NCI-H446 (cell line): ENCODE measurements at regions not wholly inside any gene's neighbourhood (a gene's known extent, or its start where the extent isn't known, plus 50 kb on each side); places are given as distances from the start of the nearest gene placed in this dataset.
"Not testable (repeated sequence)": the region's sequence is repeated elsewhere in the genome, so short reads cannot be mapped to it uniquely, and the experiment has no call there.

Experiments
- DNase-seq, 2 experiments: peaks; one replicate each; lab custom pipeline; 2025; lab: John Stamatoyannopoulos, UW

DNA sequence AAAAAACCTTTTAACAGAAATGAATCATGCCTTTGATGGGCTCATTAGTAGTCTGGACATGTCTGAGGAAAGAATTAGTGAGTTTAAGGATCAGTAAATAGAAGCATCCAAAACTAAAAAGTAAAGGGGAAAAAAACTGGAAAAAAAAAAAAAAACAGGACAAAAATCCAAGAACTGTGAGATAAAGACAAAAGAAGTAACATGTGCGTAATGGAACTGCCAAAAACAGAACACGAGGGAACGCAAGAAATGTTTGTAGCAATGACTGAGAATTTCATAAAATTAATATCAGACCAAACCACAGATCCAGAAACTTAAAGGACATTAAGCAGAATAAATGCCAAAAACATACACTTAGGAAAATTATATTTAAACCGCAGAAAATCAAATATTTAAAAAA lies 77.4 kb downstream of the MS4A13 start:
- DNase-seq = no peak

DNA sequence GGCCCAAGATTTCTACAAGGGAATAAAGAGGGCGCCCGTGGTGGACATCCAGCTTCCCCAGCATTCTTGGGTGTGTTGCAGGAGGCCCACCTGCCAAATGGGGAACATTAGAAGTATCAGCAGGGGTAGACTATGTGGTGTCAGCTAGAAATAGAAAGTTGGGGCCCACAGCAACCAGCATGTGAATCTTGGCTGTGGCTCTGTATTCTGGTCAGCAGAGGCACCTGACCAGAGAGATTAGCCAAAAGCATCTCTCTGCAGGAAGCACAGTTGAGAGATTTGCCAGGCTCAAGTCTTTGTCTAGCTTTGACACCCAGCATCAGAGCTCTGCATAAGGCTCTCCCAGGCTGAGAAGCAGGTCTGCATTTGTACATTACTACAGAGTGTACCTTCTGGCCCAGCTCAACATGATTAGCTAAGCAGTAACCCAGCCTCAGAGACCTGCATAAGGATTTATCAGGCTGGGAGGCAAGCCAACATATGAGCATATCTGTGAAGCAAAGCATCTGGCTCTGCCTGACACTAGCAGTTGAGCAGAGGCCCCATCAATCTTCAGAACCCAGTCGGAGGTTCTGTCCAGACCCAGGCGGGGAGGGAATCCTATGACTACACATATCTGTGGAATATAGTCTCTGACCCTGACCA lies 79.9 kb downstream of the MS4A13 start:
- no peak for DNase-seq

- DNase-seq = no peak
Observed at GRCh38 chr11:60607483-60607882, 91.9 kb upstream of the MS4A8 start.

DNA sequence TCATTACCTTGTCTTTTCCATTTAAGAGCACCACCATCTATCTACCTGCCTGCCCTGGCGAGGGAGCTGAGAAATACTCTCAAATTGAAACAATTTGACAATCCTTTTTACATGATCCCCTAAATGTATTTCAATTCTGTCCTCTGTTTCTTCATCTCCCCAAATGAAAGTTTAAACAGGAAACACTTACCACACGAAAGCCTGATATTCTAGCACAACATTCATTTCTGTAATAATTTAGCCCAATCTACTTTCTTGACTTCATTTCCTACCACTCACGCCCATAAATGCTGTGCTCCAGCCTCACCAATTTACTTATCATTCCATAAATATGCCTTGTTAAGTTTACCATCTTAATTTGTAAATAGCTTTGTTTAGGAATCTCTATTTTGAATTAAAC lies 89.8 kb upstream of the MS4A8 start:
- DNase-seq = no peak

- DNase-seq = no peak
Observed at GRCh38 chr11:60610702-60611101, 88.7 kb upstream of the MS4A8 start.

- DNase-seq = no peak
Observed at GRCh38 chr11:60615497-60615896, 83.9 kb upstream of the MS4A8 start.

GRCh38 chr11:60621940-60622339 lies 77.5 kb upstream of the MS4A8 start:
- DNase-seq = not testable (repeated sequence)

DNA sequence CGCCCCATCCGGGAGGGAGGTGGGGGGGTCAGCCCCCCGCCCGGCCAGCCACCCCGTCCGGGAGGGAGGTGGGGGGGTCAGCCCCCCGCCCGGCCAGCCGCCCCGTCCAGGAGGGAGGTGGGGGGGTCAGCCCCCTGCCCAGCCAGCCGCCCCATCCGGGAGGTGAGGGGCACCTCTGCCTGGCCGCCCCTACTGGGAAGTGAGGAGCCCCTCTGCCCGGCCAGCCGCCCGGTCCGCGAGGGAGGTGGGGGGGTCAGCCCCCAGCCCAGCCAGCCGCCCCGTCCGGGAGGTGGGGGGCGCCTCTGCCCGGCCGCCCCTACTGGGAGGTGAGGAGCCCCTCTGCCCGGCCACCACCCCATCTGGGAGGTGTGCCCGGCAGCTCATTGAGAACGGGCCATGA lies 76.6 kb upstream of the MS4A8 start:
- not testable (repeated sequence) for DNase-seq

DNA sequence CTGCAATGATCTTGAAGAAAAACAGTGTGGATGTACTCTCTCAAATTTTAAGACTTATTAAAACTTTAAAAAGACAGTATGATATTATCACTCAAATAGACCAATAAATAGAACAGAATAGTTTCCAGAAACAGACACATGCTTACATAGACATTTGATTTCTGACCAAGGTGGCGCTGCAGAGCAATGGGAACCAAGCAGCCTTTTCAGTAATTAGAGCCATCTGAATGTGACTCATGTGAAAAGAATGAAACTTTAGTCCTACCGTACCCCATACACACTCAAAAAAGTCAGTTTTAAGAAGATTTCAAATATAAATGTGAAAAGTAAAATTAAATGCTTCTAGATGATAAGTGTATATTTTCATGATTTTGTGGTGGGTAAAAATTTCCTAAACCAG lies 74.2 kb upstream of the MS4A8 start:
- peak in 1 of 2 experiments; percentile 4 for DNase-seq

DNA sequence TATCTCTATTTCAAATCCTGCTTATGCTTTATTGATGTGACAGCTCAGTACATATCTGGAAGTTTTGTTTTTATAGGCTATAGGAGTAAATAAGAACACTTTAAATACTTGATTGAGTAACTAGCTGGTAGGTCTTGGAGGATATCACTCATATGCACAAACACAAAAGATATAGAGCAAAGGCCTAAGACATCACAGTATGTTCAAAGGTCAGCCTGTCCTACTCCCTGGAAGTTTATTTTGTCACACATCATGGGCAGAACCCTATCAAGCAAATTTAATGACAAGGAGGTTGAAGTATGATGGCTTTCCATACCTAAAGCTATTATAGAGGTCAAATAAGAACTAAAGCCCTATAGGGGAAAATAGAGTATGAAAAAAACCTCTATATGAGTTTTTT lies 70.0 kb upstream of the MS4A8 start:
- no peak for DNase-seq

DNA sequence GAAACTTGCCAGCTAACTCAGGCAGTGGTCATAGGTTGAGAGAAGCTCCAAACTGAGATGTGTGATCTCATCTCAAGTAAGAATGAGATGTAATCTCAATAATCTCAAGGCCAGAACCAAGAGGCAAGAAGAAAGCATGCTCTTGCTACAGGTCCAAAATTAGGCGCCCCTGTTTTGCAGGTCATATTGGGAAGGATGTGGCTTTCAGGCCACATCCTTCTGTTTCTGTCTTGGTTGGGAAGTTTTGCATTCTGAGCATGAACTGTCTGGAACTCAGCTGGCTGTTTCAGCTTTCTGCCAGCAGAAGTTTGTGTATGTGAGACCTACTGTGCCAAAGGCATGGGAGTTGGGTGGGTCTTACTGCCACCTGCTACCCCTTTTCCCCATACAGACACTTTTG lies 67.5 kb upstream of the MS4A8 start:
- DNase-seq = no peak

GRCh38 chr11:60633645-60634044 lies 65.8 kb upstream of the MS4A8 start:
- no peak for DNase-seq

DNA sequence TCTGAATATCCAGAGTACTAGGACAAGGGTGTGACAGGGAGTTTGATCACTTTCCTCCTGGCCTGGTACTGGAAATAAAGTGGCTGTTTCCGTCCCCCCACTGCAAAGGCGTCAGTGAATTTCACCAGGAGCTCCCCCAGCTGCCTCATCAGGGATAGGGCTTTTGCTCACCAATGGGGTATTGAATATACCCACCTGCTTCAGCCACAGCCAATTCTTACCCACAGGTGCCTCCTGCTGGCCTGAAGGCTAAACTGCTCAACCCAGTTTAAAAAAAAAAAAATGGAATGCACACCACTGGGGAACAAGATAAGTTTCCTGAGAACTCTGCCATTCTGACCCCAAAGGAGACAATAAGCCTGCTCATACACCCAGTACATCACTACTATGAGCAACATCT lies 65.3 kb upstream of the MS4A8 start:
- DNase-seq = no peak

DNA sequence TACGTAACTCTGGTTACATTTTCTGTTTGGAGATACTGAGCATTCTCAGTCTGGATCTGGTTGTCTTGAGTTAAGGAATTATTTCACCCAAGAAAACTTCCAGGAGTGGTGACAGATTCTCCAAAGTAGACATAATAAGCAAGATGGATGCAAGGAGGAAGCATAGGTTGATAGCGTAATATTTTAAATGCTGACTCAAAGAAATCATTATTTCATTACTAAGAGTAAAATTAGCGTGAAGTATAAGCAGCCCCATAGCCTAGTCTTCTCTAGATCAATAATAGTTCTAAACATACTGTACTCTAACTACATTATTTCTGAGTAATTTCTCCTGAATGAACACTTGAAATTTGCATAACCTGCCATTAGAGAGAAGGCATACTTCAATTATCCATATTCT lies 57.5 kb upstream of the MS4A8 start:
- no peak for DNase-seq

GRCh38 chr11:60647087-60647486 lies 52.3 kb upstream of the MS4A8 start:
- no peak for DNase-seq
